GM19372 (cell line): ENCODE measurements at regions not wholly inside any gene's neighbourhood (a gene's known extent, or its start where the extent isn't known, plus 50 kb on each side); places are given as distances from the start of the nearest gene placed in this dataset.
"Not testable (repeated sequence)": the region's sequence is repeated elsewhere in the genome, so short reads cannot be mapped to it uniquely, and the experiment has no call there.

Experiments used
- ATAC-seq: cut with Tn5 transposase; IDR thresholded peaks from one replicate; pipeline ENCODE4 v1.9.1; 2021; ENCODE audit warnings: mild to moderate bottlenecking, low read depth, moderate library complexity; ENCODE audit not compliant: unreplicated experiment

GRCh38 chr6:134447883-134448387 is 130.0 kb upstream of the SGK1 start:
- no peak for ATAC-seq

- ATAC-seq = no peak
Measured at GRCh38 chr6:134447423-134447822, 129.5 kb upstream of the SGK1 start.

- no peak for ATAC-seq
Measured at GRCh38 chr6:134446896-134447295, 129.0 kb upstream of the SGK1 start.

- no peak for ATAC-seq
Measured at GRCh38 chr6:134446218-134446848, 128.4 kb upstream of the SGK1 start.

DNA sequence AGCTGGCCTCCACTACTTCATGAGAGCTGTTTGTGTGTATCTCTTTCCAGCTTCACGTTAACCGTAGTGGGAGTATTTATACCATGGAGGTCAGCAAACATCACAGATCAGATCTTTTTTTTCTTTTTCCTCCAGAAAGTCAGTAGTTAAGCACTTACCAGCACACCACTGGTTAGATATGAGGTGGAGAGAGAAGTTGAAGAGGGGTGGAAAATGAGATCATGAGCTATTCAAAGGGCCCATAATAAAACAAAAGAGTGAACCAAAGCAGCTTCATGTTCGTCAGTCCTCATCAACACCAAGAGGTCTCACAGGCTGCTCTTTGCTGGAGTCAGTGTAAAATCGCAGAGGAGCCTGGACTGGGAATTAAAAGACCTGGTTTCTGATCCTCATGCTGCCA is 125.1 kb upstream of the SGK1 start:
- no peak for ATAC-seq

DNA sequence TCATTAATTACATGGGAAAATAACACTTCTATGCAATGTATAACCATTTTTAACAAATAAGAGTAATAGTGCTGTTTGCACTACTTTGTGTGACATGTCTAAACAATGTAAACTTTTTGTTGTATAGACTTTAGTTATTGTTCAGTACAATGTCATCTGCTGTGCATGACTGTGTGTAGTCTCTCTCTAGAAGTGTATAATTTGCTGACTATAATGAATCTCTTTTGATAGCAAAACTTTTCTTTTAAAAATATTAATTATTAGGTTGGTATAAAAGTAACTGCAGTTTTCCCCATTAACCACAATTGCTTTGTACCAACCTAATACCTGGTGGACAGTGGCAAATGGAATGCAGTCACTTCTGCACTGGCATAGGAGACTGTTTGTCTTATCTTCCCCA is 124.2 kb upstream of the SGK1 start:
- ATAC-seq = no peak

DNA sequence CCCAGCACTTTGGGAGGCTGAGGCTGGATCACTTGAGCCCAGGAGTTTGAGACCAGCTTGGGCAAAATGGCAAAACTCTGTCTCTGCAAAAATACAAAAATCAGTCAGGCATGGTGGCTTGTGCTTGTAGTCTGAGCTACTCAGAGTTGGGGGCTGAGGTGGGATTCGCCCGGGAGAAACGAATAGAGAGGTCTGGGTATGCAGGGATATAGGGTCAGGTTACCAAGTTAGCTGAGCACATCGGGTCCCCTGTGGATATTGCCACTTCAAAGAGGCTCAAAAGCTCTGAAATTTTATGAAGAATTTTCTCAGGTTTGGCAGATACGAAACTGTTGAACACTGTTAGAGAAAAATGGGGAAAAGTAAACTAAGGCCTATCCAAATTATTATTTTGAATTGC is 120.9 kb upstream of the SGK1 start:
- no peak for ATAC-seq

DNA sequence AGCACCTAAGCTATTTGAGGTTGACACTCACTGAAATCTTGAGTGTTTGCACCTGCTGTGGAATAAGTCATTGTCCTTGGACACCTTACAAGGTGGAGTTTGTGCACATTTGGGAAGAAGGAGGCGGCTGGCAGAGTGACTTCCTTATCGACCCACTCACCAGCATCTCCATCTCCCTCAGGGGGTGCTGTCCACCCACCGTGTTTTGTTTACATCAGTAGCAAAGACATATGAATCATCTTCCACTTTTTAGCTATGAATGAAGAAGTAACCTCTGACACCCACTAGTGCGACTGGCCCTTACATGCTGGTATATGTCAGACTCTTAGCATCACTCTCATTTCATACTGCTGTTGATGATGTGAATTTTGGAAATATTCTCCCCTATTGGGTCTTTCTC is 119.5 kb upstream of the SGK1 start:
- no peak for ATAC-seq

- no peak for ATAC-seq
Measured at GRCh38 chr6:134436950-134437349, 119.0 kb upstream of the SGK1 start.

DNA sequence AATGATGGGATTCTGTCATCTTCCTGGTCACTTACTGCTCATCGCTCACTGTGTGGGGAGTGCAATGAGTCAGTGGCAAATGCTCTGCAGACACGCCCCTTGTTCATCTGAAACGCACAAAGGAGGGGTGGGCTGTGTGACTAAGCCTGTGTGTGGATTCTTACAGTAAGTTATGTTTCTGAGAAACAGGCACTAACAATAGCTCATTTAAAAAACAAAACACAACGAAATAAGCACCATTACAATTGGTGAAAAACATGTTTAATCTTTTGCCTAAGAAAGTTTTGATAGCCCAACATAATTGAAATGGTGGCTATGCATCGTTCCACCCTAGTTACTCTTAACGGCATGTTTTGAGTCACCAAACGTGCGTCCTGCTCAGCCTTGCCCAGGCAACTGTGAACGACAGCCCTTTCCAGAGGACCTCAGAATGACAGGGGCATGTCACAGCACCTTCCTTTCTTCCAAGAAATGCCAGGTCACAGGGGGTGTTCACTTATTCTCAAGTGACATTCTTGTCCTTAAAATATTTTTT is 118.4 kb upstream of the SGK1 start:
- peak; percentile 81 for ATAC-seq

GRCh38 chr6:134435814-134436280 is 117.9 kb upstream of the SGK1 start:
- peak; percentile 19 for ATAC-seq

DNA sequence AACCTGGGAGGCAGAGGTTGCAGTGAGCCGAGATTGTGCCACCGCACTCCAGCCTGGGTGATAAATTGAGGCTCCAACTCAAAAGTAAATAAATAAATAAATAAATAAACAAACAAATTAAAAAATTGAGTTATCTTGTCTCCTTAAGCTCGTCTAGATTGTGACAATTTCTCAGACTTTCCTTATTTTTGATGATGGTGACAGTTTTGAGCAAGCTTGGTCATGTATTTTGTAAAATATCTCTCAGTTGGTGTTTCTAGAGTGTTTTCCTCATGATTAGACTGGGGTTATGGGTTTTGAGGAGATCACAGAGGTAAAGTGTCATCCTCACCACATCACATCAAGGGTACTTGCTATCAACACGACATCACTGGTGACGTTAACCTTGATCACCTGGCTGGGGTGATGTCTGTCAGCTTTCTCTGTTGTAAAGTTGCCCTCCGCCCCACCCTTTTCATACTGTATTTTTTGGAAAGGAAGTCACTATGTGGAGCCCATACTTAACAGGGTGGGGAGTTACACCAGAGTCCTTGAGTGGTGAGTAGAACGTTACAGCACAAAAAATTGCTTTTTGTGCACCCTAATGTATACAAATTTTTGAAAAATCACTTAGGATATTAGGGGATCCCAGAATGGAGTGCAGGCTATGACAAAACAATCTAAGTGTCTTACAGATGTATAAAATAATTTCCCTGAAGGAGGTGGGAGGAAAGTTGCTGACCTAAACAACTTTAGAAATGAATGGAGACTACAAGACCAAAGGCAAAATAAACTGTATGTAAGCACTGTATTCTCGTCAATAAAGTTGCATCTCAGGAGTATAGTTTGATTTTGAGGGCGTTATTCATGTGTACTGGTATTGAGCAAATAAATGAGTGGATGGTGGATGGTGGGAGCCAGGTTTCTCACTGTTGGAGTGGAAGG is 116.4 kb upstream of the SGK1 start:
- ATAC-seq = no peak

- no peak for ATAC-seq
Measured at GRCh38 chr6:134432036-134432435, 114.1 kb upstream of the SGK1 start.

- no peak for ATAC-seq
Measured at GRCh38 chr6:134431421-134431859, 113.5 kb upstream of the SGK1 start.

DNA sequence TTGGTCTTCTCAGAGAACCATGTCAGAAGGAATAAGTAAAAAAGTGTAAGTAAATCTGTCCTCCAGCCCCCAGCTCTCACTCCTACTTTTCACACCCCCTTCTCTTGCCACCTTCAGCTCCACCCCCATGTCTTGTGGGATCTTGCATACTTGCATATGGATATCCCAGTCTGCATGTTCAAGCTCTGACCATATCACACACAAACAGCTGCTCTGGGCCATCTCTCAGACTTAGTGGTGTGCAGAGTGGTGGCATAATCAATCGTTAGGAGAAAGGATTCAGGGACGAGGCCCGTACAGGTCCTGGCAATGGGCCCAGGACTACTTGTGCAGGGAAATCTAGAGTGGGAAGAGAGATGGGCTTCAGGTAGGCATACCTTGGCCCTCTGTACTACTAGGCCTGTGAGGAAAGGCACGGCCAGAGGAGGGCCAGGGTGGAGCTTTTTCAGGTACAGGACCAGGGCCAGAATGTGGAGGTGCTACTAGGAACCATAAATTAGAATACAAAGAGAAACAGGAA is 112.0 kb upstream of the SGK1 start:
- ATAC-seq = no peak

- ATAC-seq = no peak
Measured at GRCh38 chr6:134427721-134428120, 109.8 kb upstream of the SGK1 start.

- no peak for ATAC-seq
Measured at GRCh38 chr6:134426623-134427022, 108.7 kb upstream of the SGK1 start.

DNA sequence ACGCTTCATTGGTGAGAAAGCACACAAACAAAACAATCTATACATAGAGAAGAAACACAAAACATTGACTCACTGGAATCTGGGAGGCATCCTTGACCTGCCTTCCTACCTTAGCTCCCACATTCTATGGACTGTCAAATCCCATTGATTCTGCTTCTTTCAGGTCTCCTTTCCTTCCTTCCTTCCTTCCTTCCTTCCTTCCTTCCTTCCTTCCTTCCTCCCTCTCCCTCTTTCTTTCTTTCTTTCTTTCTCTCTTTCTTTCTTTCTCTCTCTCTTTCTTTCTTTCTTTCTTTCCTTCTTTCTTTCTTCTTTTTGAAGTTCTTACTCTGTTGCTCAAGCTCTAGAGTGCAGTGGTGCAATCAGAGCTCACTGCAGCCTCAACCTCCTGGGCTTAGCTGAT is 108.0 kb upstream of the SGK1 start:
- not testable (repeated sequence) for ATAC-seq

DNA sequence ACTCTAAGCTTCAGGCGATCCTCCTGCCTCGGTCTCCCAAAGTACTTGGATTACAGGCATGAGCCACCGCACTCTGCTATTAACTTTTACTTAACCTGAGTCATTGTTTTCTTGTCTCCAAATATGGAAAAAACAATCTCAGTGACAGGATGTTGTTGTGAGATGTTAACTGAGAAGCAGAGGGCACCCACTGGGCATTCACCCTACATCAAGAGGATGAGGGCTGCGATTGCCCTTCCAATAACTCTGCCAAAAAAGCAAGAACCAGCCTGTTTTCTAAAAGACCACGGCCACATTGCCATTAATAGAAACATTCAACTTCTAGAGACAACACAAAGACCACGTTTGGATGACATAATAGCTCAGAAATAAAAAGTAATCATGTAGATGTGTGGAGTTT is 107.6 kb upstream of the SGK1 start:
- ATAC-seq = no peak

- no peak for ATAC-seq
Measured at GRCh38 chr6:134424798-134425170, 106.9 kb upstream of the SGK1 start.

DNA sequence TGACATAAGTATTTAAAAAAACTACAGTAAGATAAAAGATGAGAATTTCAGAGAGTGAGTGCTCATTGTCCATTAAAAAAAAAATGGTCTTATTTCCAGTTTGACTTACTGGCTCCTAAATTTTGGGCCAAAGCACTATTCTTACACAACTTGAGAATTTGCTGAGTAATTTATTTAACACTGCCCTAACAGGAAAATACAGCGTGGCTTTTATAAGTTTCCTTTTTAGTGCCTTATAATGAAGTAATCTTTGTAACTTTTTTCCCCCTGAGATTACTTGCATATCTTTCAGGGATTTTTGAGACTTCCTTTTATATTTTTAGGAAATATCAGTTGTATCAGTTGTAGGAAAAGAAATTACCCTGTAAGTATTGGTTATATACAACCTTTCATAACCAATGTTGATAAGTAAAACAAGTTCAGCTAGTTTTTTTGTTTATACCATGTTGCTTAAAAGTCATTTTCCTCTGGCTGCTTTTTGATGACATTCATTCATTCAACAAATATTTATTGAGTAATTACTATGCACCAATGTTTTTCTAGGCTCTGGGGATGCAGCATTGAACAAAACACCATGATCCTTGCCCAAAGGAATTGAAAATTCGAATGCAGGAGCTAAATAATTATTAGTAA is 106.4 kb upstream of the SGK1 start:
- ATAC-seq = no peak
